ENCODE measurements at regions not wholly inside any gene's neighbourhood (a gene's known extent, or its start where the extent isn't known, plus 50 kb on each side); places are given as distances from the start of the nearest gene placed in this dataset.
"Not testable (repeated sequence)": the region's sequence is repeated elsewhere in the genome, so short reads cannot be mapped to it uniquely, and the experiment has no call there.

GRCh38 chr7:152501506-152501905 is 65.7 kb upstream of the KMT2C start:
- no peak for TF ChIP-seq POLR2A (IDR thresholded peaks at IDR 0.05)
- TF ChIP-seq, protein P1, sequence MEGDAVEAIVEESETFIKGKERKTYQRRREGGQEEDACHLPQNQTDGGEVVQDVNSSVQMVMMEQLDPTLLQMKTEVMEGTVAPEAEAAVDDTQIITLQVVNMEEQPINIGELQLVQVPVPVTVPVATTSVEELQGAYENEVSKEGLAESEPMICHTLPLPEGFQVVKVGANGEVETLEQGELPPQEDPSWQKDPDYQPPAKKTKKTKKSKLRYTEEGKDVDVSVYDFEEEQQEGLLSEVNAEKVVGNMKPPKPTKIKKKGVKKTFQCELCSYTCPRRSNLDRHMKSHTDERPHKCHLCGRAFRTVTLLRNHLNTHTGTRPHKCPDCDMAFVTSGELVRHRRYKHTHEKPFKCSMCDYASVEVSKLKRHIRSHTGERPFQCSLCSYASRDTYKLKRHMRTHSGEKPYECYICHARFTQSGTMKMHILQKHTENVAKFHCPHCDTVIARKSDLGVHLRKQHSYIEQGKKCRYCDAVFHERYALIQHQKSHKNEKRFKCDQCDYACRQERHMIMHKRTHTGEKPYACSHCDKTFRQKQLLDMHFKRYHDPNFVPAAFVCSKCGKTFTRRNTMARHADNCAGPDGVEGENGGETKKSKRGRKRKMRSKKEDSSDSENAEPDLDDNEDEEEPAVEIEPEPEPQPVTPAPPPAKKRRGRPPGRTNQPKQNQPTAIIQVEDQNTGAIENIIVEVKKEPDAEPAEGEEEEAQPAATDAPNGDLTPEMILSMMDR (IDR thresholded peaks at IDR 0.05) = no peak
- DNase-seq = no peak
- WGBS, 2 donors = 68 to 94% methylated on average over 3 of the region's 3 CpGs
- H3K27me3 ChIP-seq = no peaks in the 10 kb centered on the region
- H3K4me1 ChIP-seq = peaks cover 5% of the 10 kb centered on the region
- no peaks in the 10 kb centered on the region for H3K36me3 ChIP-seq (replicated peaks in 1 of 2; ENCODE audit: insufficient read depth in 1 of 2, low read depth in 2 of 2)
- ATAC-seq = no peak
- no peaks in the 10 kb centered on the region for H3K9me3 ChIP-seq
- H3K27ac ChIP-seq = no peak overlapping the region
- no peak overlapping the region for H3K4me3 ChIP-seq
- intact Hi-C loops (cut with DNase I) = no loop called here

GRCh38 chr7:152499969-152500368 is 64.2 kb upstream of the KMT2C start:
- H3K4me3 ChIP-seq; H3K27me3 ChIP-seq; H3K36me3 ChIP-seq (replicated peaks in 1 of 2; ENCODE audit: insufficient read depth in 1 of 2, low read depth in 2 of 2); intact Hi-C loops (cut with DNase I); H3K9me3 ChIP-seq; H3K4me1 ChIP-seq; ATAC-seq; H3K27ac ChIP-seq; DNase-seq: not testable (repeated sequence)
- WGBS, 2 donors = 72 to 74% methylated on average over 2 of the region's 2 CpGs

GRCh38 chr7:152495867-152496266 is 60.1 kb upstream of the KMT2C start:
- Histone ChIP-seq H3K4me1 (no peaks in the 10 kb centered on the region), H3K4me3 (no peak overlapping the region), H3K36me3 (replicated peaks in 1 of 2; ENCODE audit: insufficient read depth in 1 of 2, low read depth in 2 of 2) (no peaks in the 10 kb centered on the region), H3K27me3 (no peaks in the 10 kb centered on the region), H3K27ac (no peak overlapping the region), H3K9me3 (no peaks in the 10 kb centered on the region)
- no peak for DNase-seq
- no peak for ATAC-seq
- no peak for TF ChIP-seq POLR2A (IDR thresholded peaks at IDR 0.05)
- TF ChIP-seq, protein P1 (IDR thresholded peaks at IDR 0.05) = no peak
- WGBS, 2 donors = 47 to 98% methylated on average over 2 of the region's 2 CpGs
- intact Hi-C loops (cut with DNase I) = no loop called here

GRCh38 chr7:152492952-152493351 is 57.1 kb upstream of the KMT2C start:
- H3K36me3 ChIP-seq (replicated peaks in 1 of 2; ENCODE audit: insufficient read depth in 1 of 2, low read depth in 2 of 2) = no peaks in the 10 kb centered on the region
- no peaks in the 10 kb centered on the region for H3K9me3 ChIP-seq
- no peak overlapping the region for H3K27ac ChIP-seq
- no peaks in the 10 kb centered on the region for H3K4me1 ChIP-seq
- H3K4me3 ChIP-seq = no peak overlapping the region
- WGBS, 2 donors = 78 to 92% methylated on average over 3 of the region's 3 CpGs
- DNase-seq (no peak), ATAC-seq (no peak)
- no peak for TF ChIP-seq POLR2A (IDR thresholded peaks at IDR 0.05)
- TF ChIP-seq, protein P1 (IDR thresholded peaks at IDR 0.05) = no peak
- intact Hi-C loops (cut with DNase I) = no loop called here
- H3K27me3 ChIP-seq = no peaks in the 10 kb centered on the region

DNA sequence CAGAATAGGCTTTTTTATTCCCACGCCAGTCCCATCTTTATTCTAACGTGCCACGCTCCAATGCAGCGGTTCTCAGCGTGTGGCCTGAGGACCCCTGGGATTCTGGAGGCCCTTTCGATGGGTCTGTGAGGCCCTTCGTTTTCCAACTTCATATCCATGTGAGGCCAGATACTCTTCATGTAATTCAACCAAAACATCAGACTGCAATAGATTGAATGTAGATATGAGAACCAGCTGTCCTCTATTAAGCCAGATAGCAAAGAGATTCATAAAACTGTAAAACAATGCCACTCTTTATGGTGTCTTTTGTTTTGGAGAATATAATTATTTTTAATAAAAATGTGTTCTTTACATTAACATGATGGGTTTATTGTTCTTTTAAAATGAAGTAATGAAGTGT is 53.2 kb upstream of the KMT2C start:
- no peak for ATAC-seq
- Histone ChIP-seq H3K36me3 (replicated peaks in 1 of 2; ENCODE audit: insufficient read depth in 1 of 2, low read depth in 2 of 2) (no peaks in the 10 kb centered on the region), H3K4me3 (no peak overlapping the region), H3K4me1 (no peaks in the 10 kb centered on the region), H3K9me3 (no peaks in the 10 kb centered on the region), H3K27me3 (no peaks in the 10 kb centered on the region), H3K27ac (no peak overlapping the region)
- no peak for DNase-seq
- intact Hi-C loops (cut with DNase I) = no loop called here
- no peak for TF ChIP-seq POLR2A (IDR thresholded peaks at IDR 0.05)
- TF ChIP-seq, protein P1 (IDR thresholded peaks at IDR 0.05) = no peak
- WGBS, 2 donors = 81 to 86% methylated on average over 7 of the region's 7 CpGs

Data from body of pancreas (tissue), 4 donors.